Nephron progenitor cell (in vitro differentiated cells): ENCODE measurements at regions not wholly inside any gene's neighbourhood (a gene's known extent, or its start where the extent isn't known, plus 50 kb on each side); places are given as distances from the start of the nearest gene placed in this dataset.

Source experiments
- DNase-seq: peaks from one replicate; pipeline ENCODE4 v3.0.0; 2021
- H3K27ac Mint-ChIP-seq: 2 replicates; pipeline ENCODE4 v1.8.0; 2021; ENCODE audit warnings: mild to moderate bottlenecking, moderate library complexity, mixed read lengths
- H3K27me3 Mint-ChIP-seq: 2 replicates; pipeline ENCODE4 v1.8.0; 2021; ENCODE audit warnings: mild to moderate bottlenecking, low read depth, mixed read lengths; ENCODE audit not compliant: poor library complexity
- H3K36me3 Mint-ChIP-seq: 2 replicates; pipeline ENCODE4 v1.8.0; 2021; ENCODE audit warnings: low read depth, mixed read lengths
- H3K4me1 Mint-ChIP-seq: 2 replicates; pipeline ENCODE4 v1.8.0; 2021; ENCODE audit warnings: mixed read lengths
- H3K4me3 Mint-ChIP-seq: 2 replicates; pipeline ENCODE4 v1.8.0; 2021; ENCODE audit warnings: mild to moderate bottlenecking, moderate library complexity, mixed read lengths
- H3K9me3 Mint-ChIP-seq: 2 replicates; pipeline ENCODE4 v1.8.0; 2021; ENCODE audit warnings: mild to moderate bottlenecking, moderate library complexity, mixed read lengths
- TF ChIP-seq, protein P1 (sequence below): fragments of 200-600 bp; sonication (generic); IDR thresholded peaks from 2 replicates; pipeline ENCODE4 v1.5.0; 2021; ENCODE audit warnings: antibody characterized with exemption

DNA sequence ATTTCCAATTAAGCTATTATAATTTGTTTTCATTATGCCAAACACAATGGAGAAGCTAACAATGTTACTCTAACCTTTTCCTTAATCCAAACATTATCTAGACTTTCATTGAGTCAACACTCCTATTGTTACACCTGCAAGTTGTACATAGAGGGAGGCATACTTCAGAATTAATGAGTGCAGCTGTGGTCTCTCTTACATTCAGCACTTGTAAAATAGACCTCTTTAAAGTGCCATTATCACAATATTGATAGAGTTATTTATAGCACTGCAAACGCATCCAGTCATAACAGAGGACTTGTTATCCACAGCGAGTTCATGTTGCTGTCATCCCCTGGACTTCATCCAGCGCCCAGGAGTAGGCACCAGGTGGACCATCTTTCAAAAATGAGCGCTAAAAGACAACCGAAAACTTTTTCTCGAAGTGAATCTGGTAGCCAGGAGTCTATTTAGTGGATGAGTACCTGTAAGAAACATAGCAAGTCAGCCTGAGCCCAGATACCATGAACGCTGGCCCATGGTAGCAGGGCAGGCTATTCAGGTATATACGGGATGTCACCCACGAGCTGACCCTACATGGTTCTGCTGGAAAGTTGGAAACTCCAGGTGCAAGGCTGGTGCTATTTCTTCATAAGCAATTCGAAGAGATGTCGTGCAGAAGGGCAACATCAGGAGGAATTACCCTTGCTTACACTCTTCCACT is 70.6 kb upstream of the NFIA start:
- DNase-seq = no peak
- Mint-ChIP-seq H3K9me3 (no peaks in the 10 kb centered on the region), H3K27ac (no peak overlapping the region), H3K27me3 (peaks cover 3% of the 10 kb centered on the region), H3K4me1 (peaks cover 1% of the 10 kb centered on the region), H3K36me3 (no peaks in the 10 kb centered on the region), H3K4me3 (no peak overlapping the region)
- TF ChIP-seq, protein P1, sequence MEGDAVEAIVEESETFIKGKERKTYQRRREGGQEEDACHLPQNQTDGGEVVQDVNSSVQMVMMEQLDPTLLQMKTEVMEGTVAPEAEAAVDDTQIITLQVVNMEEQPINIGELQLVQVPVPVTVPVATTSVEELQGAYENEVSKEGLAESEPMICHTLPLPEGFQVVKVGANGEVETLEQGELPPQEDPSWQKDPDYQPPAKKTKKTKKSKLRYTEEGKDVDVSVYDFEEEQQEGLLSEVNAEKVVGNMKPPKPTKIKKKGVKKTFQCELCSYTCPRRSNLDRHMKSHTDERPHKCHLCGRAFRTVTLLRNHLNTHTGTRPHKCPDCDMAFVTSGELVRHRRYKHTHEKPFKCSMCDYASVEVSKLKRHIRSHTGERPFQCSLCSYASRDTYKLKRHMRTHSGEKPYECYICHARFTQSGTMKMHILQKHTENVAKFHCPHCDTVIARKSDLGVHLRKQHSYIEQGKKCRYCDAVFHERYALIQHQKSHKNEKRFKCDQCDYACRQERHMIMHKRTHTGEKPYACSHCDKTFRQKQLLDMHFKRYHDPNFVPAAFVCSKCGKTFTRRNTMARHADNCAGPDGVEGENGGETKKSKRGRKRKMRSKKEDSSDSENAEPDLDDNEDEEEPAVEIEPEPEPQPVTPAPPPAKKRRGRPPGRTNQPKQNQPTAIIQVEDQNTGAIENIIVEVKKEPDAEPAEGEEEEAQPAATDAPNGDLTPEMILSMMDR = no peak

DNA sequence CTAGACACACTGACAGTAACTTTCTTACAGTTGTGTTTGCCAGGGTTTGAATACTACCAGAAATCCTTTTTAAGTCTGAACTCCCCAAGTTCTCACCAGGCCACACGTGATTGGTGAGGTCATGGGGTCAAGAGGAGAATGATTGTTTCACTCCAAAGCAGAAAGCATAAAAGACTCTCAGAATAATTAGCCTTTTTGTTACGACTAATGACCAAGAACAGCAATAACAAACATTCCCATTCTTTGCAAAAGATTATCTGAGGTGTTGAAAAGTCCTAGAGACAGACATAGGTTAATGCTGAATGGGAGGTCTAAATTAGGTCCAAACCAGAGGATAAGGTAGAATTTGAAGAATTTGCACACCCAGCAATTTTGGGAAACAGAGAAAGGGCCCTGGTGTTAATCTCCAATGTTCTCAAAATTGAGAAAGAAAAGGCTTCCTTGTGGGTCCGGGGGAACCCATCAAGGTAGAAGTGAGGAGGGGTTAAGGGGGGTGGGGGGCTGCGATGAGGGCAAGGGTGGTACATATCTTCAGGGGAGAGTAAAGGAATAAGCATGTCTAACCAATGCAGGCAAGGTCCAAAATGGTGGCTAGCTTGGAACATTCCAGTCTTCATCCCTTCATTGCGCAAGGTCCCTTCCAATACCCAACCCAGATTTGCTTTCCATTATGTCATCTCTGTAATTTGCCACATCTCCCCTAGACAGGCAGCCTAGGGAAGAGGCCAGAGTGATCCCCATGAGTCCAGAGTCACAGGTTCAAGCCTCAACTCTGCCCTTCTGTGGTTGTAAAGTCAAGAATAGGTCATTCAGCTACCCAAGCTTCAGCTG is 74.6 kb upstream of the NFIA start:
- Mint-ChIP-seq H3K27ac (no peak overlapping the region), H3K4me1 (peaks cover 20% of the 10 kb centered on the region), H3K4me3 (no peak overlapping the region), H3K27me3 (peaks cover 17% of the 10 kb centered on the region), H3K9me3 (no peaks in the 10 kb centered on the region), H3K36me3 (no peaks in the 10 kb centered on the region)
- no peak for DNase-seq
- TF ChIP-seq, protein P1 = no peak

DNA sequence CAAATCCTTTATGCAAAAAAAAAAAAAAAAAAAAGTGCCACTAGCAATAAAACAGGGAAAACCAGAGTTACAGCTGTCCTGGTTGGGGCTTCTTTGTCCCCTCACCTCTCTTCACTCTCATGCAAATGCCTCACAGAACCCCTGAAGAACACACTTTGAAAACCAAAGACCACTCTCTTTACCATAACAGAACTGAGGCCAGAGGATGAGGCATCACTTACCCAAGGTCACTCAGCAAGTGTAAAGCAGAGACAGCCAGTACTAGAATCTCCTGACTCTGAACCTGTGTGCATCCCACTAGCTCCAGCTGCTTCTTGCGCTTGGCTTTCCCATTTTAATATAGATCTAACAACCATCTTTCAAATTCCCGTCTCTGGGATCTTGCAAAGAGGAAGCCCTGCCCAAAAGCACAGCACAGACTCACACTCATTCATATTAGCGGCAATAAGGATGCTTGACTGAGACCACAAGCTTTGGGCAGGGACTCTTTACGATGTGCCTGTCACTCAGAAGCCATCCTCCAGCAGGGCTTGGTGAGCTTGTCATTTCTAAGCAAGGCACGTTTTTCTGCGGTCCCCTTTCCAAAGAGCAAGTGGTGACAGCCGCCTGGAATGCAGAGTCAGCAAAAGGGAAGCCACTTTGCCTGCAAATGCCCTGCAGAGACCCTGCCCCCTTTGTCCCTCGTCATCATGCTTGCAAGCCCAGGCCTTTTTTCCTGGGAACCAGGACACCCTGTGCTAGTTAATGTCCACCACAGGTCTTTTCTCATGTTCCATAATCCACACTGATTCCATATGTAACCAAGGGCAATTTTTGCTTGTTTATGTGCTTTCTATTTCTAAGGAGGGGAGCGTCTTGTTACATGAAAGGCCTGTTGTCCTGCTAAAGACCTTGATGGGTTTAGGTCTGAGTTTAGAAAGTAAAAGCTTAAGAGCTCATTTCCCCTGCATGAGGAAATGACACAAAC is 76.5 kb upstream of the NFIA start:
- H3K27me3 Mint-ChIP-seq = peaks cover 17% of the 10 kb centered on the region
- TF ChIP-seq, protein P1 = no peak
- DNase-seq = peak; percentile 45

DNA sequence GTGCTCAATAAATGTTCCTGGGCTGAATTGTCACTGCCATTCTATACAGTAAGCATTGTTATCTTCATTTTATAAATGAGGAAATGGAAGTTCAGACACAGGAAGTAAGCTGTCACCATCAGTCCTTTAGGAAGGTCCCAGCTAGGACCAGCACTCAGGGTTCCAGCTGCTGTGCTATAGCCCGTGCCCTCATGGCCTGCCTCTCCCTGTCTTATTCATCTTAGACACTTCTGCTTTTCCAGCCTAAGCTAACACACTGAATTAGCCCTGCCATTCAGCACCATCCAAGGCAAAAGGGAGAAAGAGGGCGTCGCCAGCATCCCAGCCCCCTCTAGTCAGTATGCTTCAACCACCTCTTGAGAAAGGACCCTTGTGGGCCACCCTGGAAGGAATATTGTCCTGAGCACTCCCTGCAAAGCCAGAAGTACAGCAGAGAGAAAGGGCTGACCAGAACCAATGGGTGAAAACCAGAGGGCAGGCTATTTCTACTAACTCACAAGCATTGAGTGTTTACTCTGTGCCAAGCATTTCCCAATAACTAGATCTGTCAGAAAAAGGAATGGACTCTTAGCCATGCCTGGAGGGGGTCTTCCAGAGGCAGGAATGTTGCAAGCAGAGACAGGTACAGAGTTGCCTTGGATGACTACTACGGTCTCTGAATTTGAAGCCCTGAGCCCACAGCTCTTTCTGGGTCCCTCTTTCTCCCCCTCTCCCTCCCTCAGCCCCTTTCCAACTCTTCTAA is 77.9 kb upstream of the NFIA start:
- TF ChIP-seq, protein P1 = no peak
- no peak for DNase-seq
- no peak overlapping the region for H3K4me3 Mint-ChIP-seq
- peaks cover 14% of the 10 kb centered on the region for H3K27me3 Mint-ChIP-seq
- H3K9me3 Mint-ChIP-seq = no peaks in the 10 kb centered on the region
- H3K27ac Mint-ChIP-seq = no peak overlapping the region
- H3K36me3 Mint-ChIP-seq = no peaks in the 10 kb centered on the region
- peaks cover 20% of the 10 kb centered on the region for H3K4me1 Mint-ChIP-seq

More for the DNA sequence above, 76.5 kb upstream of the NFIA start:
- Mint-ChIP-seq H3K36me3 (no peaks in the 10 kb centered on the region), H3K9me3 (no peaks in the 10 kb centered on the region), H3K4me1 (peaks cover 20% of the 10 kb centered on the region), H3K27ac (no peak overlapping the region), H3K4me3 (no peak overlapping the region)

DNA sequence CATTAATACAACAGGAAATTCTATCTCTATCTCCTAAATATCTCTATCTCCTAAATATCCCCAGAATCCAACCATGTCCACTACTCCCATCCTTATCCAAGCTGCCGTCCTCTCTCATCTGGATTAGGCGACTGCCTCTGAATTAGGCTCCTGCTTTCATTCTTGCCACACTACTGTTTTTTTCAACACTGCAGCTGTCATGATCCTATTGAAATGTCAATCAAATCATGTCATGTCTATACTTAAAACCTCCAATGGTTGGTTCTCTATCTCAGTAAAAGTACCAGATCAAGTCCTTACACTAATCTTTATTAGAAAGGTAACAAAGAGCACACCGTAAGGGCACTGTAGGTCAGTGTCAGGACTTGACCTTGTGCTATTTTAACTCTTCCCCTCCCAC is 82.0 kb upstream of the NFIA start:
- DNase-seq = no peak
- H3K36me3 Mint-ChIP-seq = no peaks in the 10 kb centered on the region
- H3K27me3 Mint-ChIP-seq = peaks cover 10% of the 10 kb centered on the region
- H3K27ac Mint-ChIP-seq = no peak overlapping the region
- H3K4me1 Mint-ChIP-seq = peaks cover 5% of the 10 kb centered on the region
- TF ChIP-seq, protein P1 = no peak
- no peaks in the 10 kb centered on the region for H3K9me3 Mint-ChIP-seq
- H3K4me3 Mint-ChIP-seq = no peak overlapping the region
